Daoy (cell line): ENCODE measurements at regions not wholly inside any gene's neighbourhood (a gene's known extent, or its start where the extent isn't known, plus 50 kb on each side); places are given as distances from the start of the nearest gene placed in this dataset.
A peak's percentile ranks its signal among the peaks of the same experiment; 100 is the strongest.

Experiments used
- DNase-seq: peaks from one replicate; pipeline ENCODE4 v3.0.0-alpha.2; 2015; ENCODE audit warnings: low read depth

DNA sequence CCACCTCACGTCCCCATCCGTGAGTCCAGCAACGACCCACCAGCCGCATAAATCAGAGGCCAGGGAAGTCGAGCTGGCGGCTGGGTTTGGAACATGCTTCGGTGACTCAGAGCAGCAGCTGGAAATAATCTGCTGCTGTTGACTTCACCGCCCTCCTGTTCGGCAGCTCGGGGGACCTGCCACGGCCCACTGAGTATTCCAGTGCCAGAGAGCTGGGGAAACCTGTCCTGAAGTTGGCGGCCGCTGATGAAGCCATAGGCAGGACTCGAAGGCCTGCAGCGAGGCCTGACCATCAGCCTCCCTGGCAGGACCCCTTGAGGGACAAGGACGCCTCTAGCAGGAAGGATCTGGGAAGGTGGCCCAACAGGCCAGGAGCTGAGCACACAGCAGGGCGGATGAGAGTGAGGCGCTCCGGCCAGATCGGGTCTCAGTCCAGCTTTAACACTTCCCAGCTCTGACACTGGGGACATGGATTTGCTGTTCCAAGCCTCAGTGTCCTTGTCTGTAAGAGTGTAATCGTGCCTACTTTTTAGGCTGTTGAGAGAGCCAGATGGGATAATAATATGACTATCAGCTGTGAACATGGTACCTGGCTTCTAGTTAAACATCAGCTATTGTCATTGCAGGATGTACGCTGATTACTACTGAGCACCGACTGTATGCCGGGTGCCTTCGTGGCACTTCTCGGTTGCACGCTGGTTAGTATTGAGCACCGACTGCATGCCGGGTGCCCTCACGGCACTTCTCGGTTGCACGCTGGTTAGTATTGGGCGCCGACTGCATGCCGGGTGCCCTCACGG, 50.4 kb upstream of the CIBAR2 start:
- peak; percentile 81 for DNase-seq

DNA sequence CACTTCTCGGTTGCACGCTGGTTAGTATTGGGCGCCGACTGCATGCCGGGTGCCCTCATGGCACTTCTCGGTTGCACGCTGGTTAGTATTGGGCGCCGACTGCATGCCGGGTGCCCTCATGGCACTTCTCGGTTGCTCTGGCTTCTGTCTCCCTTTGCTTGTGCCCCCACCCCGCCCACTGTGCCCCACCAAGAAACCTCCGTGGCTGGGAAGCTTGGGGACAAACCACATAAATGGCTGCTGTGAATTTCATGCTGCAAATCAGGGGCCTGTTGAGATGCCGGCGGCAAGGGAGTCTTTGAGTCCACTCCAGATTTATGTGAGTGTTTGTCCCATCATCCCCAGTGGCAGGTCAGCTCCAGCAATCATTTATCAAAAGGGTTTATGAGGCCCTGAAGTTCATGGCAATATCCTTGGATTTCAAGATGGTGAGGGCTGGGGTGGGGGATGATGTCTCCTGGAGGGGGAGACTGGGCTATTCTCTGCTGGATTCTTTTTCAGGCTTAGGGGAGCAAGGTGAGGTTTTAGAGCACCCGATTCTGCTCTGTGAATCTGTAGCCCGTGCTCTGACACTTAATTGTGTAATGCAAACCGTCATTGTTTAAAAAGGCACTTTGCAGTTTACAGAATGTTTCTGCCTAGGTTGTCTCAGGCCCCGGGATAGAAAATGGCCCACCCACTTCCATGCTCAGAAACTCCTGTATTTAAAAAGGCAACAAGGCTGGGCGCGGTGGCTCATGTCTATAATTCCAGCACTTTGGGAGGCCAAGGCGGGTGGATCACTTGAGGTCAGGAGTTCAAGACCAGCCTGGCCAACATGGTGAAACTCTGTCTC, 51.2 kb upstream of the CIBAR2 start:
- DNase-seq, result no peak

DNA sequence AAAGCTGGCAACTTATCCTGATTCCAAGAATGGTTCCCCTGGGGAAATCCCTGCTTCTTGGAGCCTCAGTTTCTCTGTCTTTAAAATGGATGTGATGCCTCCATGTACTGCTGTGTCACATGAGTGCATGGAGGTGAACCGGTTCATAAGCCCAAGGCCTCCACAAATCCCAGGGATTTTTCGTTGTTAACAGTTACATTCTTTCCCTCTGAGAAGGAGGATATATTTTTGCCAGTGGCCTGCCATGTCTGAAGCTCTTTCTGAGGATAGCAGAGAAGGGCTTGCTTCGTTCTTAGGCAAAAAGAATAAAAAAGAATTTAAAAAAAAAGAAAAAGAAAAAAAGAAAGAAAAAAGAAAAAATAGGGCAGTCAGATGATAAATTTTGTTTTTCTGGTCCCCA, 52.2 kb upstream of the CIBAR2 start:
- DNase-seq, result no peak

DNA sequence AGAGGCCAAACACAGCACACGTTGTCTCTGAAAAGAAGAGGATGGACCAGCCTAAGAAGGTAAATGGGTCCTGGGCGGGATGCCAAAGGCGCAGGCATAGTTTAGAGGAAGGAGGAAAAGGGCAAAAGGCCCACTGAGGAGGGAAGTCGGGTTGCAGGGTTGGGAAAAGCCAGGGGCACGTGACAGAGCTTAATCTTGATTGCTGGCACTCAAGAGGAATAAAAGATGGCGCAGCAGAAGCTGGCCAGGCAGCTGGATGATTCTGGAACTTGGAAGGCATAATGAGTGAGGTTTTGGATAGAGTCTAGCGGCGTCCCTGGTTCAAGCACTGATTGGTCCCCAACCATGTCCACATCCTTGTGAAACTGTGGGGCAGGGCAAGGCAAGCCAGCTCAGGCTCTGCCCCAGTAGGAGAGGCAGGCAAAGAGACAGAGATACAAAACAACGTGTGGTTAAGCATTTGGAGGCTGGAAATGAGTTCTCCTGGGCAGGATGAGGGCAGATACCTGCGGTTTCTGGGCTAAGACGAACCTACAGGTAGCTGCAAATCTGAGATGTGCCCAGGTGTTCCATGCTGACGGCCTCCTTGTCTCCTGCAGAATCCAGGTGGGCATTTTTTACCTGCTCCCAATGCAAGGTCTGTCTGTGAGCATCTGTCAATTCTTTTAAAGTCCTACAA, 52.7 kb upstream of the CIBAR2 start:
- no peak for DNase-seq

DNA sequence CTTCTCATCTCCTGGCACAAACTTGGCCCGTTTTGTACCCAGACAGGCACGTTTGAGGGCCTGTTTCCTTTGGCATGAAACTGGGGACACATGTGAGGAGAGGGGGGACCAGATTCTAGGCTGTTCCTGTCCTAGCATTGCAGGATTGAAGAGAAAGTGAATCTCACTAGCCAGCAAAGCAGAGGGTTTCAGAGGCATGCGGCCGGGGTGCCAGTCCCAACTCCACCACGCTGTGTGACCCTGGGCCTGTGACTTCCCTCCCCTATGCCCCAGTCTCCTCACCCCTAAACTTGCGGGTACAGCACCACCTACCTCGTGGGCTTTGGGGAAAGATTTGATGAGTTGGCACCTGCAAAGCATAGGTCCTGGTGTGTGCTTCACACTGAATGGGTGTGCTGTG, 53.5 kb upstream of the CIBAR2 start:
- no peak for DNase-seq

DNA sequence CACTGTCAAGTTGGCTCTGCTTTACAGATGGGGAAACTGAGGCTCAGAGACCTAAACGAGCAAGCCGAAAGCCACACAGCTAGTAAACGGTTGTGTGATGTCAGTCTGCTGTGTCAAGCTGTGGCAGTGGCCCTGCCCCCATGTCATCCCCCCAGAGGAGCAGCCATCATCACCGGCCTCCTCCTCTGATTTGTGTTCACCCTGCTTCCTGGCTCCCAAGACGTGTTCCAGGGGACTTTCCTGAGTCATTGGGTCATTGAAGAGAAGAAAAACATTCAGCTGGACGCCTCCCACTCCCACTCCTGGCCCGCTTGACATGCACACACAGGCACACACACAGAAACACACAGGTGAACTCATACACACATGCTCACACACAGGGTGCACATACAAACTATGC, 54.0 kb upstream of the CIBAR2 start:
- no peak for DNase-seq

DNA sequence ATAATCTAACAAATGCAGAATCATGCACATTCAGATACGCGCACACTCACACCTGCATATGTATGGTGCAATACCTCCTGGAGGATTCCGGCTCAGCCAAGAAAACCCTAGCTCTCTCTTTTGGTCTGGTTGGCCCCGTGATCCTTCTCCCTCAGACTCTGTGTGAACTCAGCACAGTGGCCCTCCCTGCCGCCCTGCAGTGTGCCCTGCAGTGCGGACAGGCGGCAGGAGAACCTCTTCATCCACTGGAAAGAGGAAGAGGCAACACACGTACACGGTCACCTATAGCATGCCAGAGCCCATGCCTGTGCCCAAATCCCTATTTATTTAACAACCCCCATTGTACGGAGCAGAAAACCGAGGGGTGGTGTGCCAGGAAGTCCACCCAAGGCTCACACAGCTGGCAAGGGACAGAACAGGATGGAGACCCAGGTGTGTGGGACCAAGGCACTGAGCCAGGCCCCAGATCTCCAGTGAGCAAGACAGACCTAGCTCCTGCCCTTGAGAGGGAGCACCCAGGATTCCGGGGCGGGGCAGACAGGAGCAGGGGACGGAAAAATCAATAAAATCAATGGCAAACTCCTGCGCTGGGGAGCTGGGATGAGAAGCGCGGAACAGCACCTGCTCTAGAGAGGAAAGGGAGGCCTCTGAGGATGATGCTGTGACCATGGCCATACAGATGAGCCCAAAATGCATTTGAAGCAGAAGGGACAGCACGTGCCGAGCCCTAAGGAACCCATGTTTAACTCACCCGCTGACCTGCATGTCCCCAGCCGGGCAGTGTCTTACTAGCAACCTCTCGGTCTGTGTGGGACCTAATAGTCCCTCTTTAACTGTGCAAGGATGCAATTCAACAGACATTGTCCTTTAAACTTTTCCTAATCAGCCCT, 54.7 kb upstream of the CIBAR2 start:
- DNase-seq, result no peak

DNA sequence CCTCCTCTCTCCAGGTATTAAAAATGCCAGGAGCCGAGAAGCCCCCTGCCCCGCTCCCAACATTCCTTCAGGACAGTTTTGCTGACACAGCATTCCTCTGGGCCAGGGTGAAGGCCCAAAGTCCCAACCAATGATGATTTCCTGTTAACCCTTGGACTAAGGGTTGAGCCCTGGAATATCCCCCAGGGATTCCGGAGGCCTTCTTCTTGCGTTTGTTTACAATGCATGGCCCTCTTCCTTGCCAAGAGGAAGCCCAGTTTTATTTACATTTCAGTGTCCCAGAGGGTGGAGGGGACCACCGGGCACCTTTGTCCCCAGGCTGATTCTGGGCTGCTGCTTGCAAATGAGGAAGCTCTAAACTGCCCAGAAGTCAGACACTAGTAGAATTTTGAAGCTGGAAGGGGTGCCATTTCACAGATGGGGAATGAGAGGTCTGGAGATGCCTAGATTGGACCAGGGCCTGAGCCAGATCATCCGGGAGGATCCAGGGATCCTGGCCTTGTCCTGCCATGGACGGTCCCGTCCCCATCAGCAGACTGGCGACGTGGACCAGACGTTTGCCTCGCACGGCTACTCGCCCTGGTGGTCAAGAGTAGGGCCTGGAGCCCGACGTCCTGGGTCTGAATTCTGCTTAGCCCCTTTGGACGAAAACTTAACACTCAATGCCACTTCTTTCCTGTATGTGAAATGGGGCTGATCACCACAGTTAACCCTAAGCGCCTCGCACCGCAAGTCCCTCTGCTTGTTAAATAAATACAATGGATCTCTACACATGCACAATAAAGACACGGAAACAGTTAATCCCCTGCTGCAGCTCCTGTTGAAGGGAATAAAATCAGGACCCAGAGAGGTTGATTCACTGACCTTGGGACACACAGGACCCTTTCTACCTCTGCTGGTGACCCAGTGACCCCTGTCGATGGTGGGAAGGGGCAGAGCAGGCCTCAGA, 55.6 kb upstream of the CIBAR2 start:
- DNase-seq, result no peak

DNA sequence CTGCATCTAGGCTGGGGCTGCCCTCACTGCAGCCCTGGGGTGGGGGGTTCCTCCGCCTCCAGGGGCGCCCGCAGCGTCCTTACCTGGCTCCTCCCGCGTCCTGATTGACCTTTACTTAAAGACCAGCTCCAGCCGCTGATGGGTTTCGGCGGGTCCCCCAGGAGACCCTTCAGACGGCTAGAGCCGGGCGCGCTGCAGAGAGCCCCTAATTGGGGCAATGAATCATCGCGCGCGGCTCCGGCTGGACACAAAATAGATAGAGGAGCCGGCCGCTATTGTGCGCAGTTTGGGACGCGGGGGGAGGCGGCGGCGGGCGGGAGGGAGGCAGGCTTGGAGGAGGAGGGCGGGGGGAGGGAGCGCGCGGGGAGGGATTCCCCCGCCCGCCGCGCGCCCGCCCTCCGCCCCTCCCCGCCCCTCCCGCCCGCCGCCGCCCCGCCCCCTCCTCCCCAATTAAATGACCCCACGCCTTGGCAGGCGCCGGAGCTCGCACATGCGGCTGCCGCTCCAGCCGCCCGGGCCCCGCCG, 56.5 kb upstream of the CIBAR2 start:
- peak; percentile 57 for DNase-seq

DNA sequence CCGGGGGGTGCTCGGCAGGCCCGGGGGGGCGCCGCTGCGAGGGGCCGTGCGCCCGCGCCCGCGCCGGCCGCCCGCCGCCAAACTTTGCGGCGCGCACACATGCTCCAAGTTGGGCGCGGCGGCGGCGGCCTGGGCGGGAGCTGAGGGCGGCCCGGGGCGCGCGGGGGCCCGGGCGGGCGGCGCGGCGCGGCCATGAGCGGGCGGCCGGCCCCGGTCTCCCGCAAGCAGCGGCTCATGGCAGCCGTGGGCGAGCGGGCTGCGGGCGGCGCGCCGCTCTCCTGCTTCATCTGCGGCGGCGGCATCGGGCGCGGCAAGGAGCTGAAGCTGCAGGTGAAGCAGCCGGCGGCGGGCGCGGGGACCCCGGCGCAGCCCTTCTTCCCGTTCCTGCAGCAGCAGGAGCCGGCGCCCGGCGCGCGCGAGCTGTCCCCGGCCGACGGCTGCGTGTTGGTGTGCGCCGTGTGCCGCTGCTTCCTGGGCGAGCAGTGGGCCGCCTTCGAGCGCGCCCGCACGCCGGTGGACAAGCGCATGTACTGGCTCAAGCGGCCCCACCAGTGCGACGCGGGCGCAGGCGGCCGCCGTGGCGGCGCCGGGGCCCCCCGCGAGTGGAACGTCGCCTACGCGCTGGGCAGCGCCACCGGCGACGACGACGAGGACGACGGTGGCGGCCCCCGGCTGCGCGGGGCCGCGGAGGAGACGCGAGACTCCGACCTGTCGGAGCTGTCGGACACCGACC, 57.2 kb upstream of the CIBAR2 start:
- peak; percentile 43 for DNase-seq

DNA sequence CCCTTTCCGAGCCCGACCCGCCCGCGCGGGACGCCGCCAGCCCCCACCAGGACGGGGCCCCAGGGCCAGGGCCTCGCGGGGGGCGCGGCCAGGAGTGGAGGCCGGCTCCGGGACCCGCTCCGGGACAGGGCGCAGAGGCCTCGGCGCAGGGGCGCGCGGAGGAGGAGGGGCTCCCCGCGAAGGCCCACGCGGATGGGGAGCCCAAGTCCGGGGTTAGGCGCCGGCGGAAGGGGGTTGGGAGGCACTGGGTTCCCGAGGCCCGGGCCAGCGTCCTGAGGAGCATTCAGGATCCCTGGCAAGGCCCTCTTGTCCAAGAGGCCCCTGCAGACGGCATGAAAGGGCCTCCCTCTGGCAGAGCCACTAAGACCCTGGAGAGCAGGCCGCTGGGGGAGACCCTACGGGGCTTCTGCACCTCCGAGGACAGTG, 57.8 kb upstream of the CIBAR2 start:
- no peak for DNase-seq

DNA sequence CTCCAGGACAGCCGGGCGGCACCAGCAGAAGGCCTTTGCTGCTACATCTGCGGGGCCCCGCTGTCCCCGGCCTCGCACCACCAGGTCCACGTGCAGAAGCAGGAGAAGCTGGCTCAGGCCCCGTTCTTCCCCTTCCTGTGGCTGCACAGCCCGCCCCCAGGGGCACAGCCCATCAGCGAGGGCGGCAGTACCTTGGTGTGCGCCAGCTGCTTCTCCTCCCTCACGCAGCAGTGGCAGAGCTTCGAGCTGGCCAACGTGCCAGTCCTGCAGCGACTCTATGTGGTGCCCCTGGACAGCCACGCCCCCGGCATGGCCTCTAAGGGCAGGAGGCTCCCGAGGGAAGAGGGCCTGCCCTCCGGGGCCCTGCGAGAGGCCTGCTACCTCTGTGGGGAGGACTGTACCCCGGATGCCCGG, 58.3 kb upstream of the CIBAR2 start:
- DNase-seq, result no peak

DNA sequence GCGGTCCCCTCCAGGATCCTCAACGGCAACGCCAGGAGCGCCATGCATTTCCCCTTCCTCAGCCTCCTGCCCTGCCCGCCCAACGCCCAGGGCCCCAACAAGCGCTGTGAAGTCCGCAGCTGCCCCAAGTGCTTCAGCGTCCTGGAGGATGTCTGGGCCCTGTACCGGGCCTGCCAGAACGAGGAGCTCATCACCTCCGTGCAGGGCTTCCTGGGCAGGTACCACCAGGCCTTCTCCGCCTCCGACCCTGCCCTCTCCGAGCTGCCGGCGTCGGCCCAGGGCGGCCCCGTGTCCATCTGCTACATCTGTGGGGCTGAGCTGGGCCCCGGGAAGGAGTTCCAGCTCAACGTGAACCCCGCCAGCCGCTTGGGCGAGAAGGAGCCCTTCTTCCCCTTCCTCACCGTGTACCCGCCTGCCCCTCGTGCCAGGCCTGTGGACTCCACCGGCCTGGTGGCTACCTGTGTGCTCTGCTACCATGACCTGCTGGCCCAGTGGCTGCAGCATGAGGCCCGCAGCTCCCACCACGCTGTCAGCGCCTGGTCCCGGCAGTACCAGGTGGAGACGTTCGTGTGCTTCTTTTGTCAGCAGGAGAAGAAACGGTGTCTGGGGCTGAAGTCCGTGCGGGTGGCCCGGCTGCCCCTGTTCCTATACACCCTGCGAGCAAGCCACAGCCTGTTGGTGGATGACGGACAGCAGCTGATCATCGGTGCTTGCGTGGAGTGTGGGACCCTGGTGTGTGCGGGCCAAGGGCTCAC, 58.9 kb upstream of the CIBAR2 start:
- no peak for DNase-seq

DNA sequence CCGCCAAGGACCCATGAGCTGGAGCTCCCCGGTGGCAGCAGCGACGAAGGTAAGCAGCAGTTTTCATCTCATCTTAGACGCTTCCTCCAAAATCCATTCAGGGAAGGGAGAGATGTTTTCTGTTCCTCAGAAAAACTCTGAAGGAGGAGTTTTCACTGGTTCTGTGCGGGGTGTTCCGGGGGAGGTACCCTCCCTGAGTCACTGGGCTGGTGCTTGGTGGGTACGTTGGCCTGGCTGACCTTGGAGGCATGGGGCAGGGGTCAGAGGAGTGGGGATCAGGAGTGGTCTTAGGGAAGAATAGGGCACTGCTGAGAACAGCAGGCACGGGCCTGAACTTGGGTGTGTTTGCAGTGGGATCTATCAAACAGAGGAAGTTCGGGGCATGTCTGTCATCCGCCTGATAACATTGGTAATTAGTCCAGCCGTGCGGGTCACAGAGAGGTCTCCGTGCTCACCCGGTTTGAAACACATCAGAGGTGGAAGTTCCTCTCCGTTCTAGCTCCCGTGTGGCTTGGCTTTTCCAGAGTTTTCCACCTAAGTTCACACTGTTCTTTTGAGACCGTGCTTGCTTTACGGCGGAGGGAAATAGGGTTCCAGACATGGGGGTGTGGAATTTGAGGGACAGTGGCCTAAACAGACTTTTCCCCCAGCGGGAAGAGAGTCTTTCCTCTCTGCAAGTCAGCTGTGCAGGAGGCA, 59.6 kb upstream of the CIBAR2 start:
- DNase-seq, result no peak

DNA sequence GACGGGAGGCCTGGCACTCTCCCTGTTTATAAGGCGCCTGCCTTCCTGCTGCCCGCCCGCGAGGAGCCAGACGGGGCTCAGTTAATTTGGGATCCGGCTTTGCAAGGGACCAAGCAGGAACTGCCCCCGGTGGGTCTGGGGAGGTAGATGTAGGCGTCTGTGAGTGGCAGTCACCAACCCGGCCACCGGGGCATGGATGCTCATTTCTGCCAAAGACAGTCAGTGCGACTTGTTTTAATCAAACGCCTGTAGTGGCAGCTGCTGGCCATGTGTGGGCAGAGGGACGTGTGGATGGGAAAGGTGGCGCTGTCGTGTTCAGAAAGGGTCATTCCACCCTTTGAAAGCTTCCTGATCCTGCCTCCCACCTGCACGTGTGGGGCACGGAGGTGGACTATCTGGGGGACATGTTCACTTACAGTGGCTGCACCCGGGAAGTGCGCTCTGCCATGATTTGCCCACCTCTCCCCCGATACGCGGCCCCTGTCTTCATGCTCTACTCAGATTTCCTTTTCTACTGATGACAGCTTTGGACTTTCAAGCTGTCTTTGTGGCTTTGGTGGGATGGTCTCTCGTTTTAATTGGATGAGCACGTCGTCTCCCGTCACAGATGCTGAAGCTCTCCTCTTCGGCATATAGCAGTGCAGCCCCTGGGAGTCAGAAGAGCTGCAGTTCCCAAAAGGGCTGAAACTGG, 60.3 kb upstream of the CIBAR2 start:
- peak; percentile 69 for DNase-seq

DNA sequence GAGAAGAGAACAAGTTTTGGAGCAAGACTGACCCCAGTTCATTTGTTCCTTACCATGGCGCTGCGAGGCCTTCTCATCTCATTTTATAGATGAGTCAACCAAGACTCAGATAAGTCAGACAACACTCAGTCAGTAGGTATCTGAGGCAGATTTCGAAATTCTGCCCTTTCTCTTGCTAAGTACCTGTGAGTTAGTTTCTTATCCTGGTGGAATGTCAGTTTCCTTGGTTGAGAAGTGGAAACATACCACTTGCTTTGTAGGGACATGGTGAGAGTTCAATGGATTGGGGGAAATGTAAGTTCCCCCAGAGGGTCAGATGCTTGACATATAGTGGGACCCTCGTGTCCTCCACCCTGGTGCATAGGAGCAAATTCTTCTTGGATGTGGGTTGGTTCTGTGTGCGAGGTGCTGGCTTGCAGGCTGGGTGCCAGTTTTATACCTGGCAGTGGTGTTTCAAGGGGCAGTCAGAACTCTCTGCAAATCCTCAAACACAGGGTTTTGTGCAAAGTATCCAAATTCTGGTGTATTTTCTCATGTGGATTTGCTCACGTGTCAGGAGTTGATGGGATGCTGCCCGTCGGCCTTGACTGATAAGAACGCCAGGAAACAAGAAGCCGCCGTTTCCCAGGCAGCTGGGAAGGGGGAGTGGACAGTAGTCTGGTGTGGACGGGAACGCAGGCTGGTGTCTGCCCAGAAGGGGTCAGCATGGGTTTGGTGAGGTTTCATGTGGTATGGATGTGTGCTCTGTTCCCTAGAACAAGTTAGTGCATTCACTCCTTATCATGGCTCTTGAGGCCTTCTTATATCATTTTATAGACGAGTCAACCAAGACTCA, 61.1 kb upstream of the CIBAR2 start:
- DNase-seq, result peak; percentile 76
